Karpas-422 (cell line): ENCODE measurements at regions not wholly inside any gene's neighbourhood (a gene's known extent, or its start where the extent isn't known, plus 50 kb on each side); places are given as distances from the start of the nearest gene placed in this dataset.
"Not testable (repeated sequence)": the region's sequence is repeated elsewhere in the genome, so short reads cannot be mapped to it uniquely, and the experiment has no call there.

Source experiments
- DNase-seq: peaks from one replicate; pipeline ENCODE4 v3.0.0-alpha.2; 2015
- H2AFZ ChIP-seq: fragments of 200-600 bp; sonication (generic); 2 replicates; pipeline ENCODE4 v1.6.1; 2014; ENCODE audit warnings: antibody characterized with exemption, low read length, mixed read lengths
- H3K27ac ChIP-seq: fragments of 200-600 bp; sonication (generic); 2 replicates; pipeline ENCODE4 v1.5.1; 2014; ENCODE audit warnings: mild to moderate bottlenecking, low read length, moderate library complexity
- H3K27me3 ChIP-seq: fragments of 200-600 bp; sonication (generic); 2 replicates; pipeline ENCODE4 v1.6.1; 2014; ENCODE audit warnings: low read length, mixed read lengths
- H3K36me3 ChIP-seq: fragments of 200-600 bp; sonication (generic); 2 replicates; pipeline ENCODE4 v1.6.1; 2014; ENCODE audit warnings: low read length, mixed read lengths; ENCODE audit not compliant: insufficient read depth
- H3K4me1 ChIP-seq: fragments of 200-600 bp; sonication (generic); 2 replicates; pipeline ENCODE4 v1.6.1; 2014; ENCODE audit warnings: mild to moderate bottlenecking, low read length, mixed read lengths
- H3K4me2 ChIP-seq: fragments of 200-600 bp; sonication (generic); 2 replicates; pipeline ENCODE4 v1.6.1; 2014; ENCODE audit warnings: low read length, low read depth, mild to moderate bottlenecking; ENCODE audit not compliant: poor library complexity, severe bottlenecking
- H3K4me3 ChIP-seq: fragments of 200-600 bp; sonication (generic); 2 replicates; pipeline ENCODE4 v1.5.1; 2014; ENCODE audit warnings: mild to moderate bottlenecking, antibody characterized with exemption, low read length, mixed read lengths
- H3K79me2 ChIP-seq: fragments of 200-600 bp; sonication (generic); 2 replicates; pipeline ENCODE4 v1.6.1; 2014; ENCODE audit warnings: mild to moderate bottlenecking, low read length, mixed read lengths
- H3K9ac ChIP-seq: fragments of 200-600 bp; sonication (generic); 2 replicates; pipeline ENCODE4 v1.6.0; 2014; ENCODE audit warnings: low read length
- H3K9me2 ChIP-seq: fragments of 200-600 bp; sonication (generic), shearing (Covaris generic); replicated peaks from 2 replicates; pipeline ENCODE4 v1.6.0; 2014; ENCODE audit warnings: mild to moderate bottlenecking, low read length, moderate library complexity; ENCODE audit not compliant: insufficient read depth
- H3K9me3 ChIP-seq: fragments of 300-700, 200-600 bp; sonication (generic); 2 replicates; pipeline ENCODE4 v1.6.1; 2014; ENCODE audit warnings: low read length, mixed read lengths
- H4K20me1 ChIP-seq: fragments of 200-600 bp; sonication (generic); 2 replicates; pipeline ENCODE4 v1.6.1; 2014; ENCODE audit warnings: mild to moderate bottlenecking, antibody characterized with exemption, low read length, low read depth; ENCODE audit not compliant: insufficient read depth

- Histone ChIP-seq H3K36me3 (no peaks in the 10 kb centered on the region), H3K9ac (no peak overlapping the region; the same call in 1 of the 2 replicates), H3K4me1 (peaks cover 14% of the 10 kb centered on the region), H4K20me1 (no peaks in the 10 kb centered on the region), H3K79me2 (no peaks in the 10 kb centered on the region), H3K9me2 (no peaks in the 10 kb centered on the region), H3K4me3 (peak overlapping the region; percentile 30; the same call in 1 of the 2 replicates), H3K4me2 (peak overlapping the region; percentile 49), H3K27ac (no peak overlapping the region), H3K9me3 (no peaks in the 10 kb centered on the region), H3K27me3 (no peaks in the 10 kb centered on the region), H2AFZ (peak overlapping the region; percentile 57)
- peak; percentile 72 for DNase-seq
Observed at GRCh38 chr14:44453433-44454171, 53.5 kb downstream of the FSCB start.

GRCh38 chr14:44450232-44450631 lies 56.9 kb downstream of the FSCB start:
- H3K36me3 ChIP-seq, DNase-seq, H3K4me3 ChIP-seq, H3K9me3 ChIP-seq, H3K9me2 ChIP-seq, H2AFZ ChIP-seq, H3K4me2 ChIP-seq, H4K20me1 ChIP-seq, H3K9ac ChIP-seq, H3K27me3 ChIP-seq, H3K79me2 ChIP-seq, H3K27ac ChIP-seq: not testable (repeated sequence)
- H3K4me1 ChIP-seq: peaks cover 14% of the 10 kb centered on the region

- no peak overlapping the region for H3K27ac ChIP-seq
- no peak overlapping the region for H3K9ac ChIP-seq
- no peaks in the 10 kb centered on the region for H3K27me3 ChIP-seq
- no peaks in the 10 kb centered on the region for H4K20me1 ChIP-seq
- H3K4me1 ChIP-seq: peaks cover 14% of the 10 kb centered on the region
- DNase-seq: no peak
- no peaks in the 10 kb centered on the region for H3K79me2 ChIP-seq
- H2AFZ ChIP-seq: no peak overlapping the region
- H3K9me2 ChIP-seq: no peaks in the 10 kb centered on the region
- no peaks in the 10 kb centered on the region for H3K9me3 ChIP-seq
- H3K4me3 ChIP-seq: no peak overlapping the region
- H3K36me3 ChIP-seq: no peaks in the 10 kb centered on the region
- no peak overlapping the region for H3K4me2 ChIP-seq
Observed at GRCh38 chr14:44449680-44450079, 57.4 kb downstream of the FSCB start.

- Histone ChIP-seq H3K4me1 (peaks cover 10% of the 10 kb centered on the region), H3K4me3 (no peak overlapping the region), H3K4me2 (no peak overlapping the region), H3K27me3 (no peaks in the 10 kb centered on the region), H4K20me1 (no peaks in the 10 kb centered on the region), H3K36me3 (no peaks in the 10 kb centered on the region), H3K9ac (no peak overlapping the region), H3K9me3 (no peaks in the 10 kb centered on the region), H3K79me2 (no peaks in the 10 kb centered on the region), H2AFZ (no peak overlapping the region), H3K9me2 (no peaks in the 10 kb centered on the region), H3K27ac (no peak overlapping the region)
- no peak for DNase-seq
Observed at GRCh38 chr14:44448951-44449358, 58.1 kb downstream of the FSCB start.

- Histone ChIP-seq H3K4me3 (no peak overlapping the region), H3K27ac (no peak overlapping the region), H4K20me1 (no peaks in the 10 kb centered on the region), H3K9me2 (no peaks in the 10 kb centered on the region), H3K27me3 (no peaks in the 10 kb centered on the region), H2AFZ (no peak overlapping the region), H3K79me2 (no peaks in the 10 kb centered on the region), H3K9me3 (no peaks in the 10 kb centered on the region), H3K9ac (no peak overlapping the region), H3K36me3 (no peaks in the 10 kb centered on the region), H3K4me1 (no peaks in the 10 kb centered on the region), H3K4me2 (no peak overlapping the region)
- DNase-seq: no peak
Observed at GRCh38 chr14:44446965-44447364, 60.1 kb downstream of the FSCB start.

GRCh38 chr14:44444454-44444853 lies 62.6 kb downstream of the FSCB start:
- no peaks in the 10 kb centered on the region for H3K79me2 ChIP-seq
- no peaks in the 10 kb centered on the region for H4K20me1 ChIP-seq
- no peak overlapping the region for H2AFZ ChIP-seq
- H3K27ac ChIP-seq: no peak overlapping the region
- no peak overlapping the region for H3K4me2 ChIP-seq
- H3K27me3 ChIP-seq: no peaks in the 10 kb centered on the region
- no peaks in the 10 kb centered on the region for H3K36me3 ChIP-seq
- no peak for DNase-seq
- H3K9ac ChIP-seq: no peak overlapping the region
- H3K4me1 ChIP-seq: no peaks in the 10 kb centered on the region
- no peaks in the 10 kb centered on the region for H3K9me2 ChIP-seq
- no peaks in the 10 kb centered on the region for H3K9me3 ChIP-seq
- no peak overlapping the region for H3K4me3 ChIP-seq

GRCh38 chr14:44438936-44439335 lies 68.1 kb downstream of the FSCB start:
- H3K9me3 ChIP-seq: no peaks in the 10 kb centered on the region
- H3K4me1 ChIP-seq: no peaks in the 10 kb centered on the region
- H3K79me2 ChIP-seq: no peaks in the 10 kb centered on the region
- no peaks in the 10 kb centered on the region for H3K27me3 ChIP-seq
- no peak for DNase-seq
- H2AFZ ChIP-seq: no peak overlapping the region
- no peaks in the 10 kb centered on the region for H3K36me3 ChIP-seq
- H3K4me3 ChIP-seq: no peak overlapping the region
- no peaks in the 10 kb centered on the region for H3K9me2 ChIP-seq
- no peak overlapping the region for H3K9ac ChIP-seq
- H4K20me1 ChIP-seq: no peaks in the 10 kb centered on the region
- no peak overlapping the region for H3K27ac ChIP-seq
- no peak overlapping the region for H3K4me2 ChIP-seq

- no peaks in the 10 kb centered on the region for H3K27me3 ChIP-seq
- no peaks in the 10 kb centered on the region for H3K36me3 ChIP-seq
- no peak overlapping the region for H3K27ac ChIP-seq
- H3K4me3 ChIP-seq: no peak overlapping the region
- no peak overlapping the region for H3K4me2 ChIP-seq
- H4K20me1 ChIP-seq: no peaks in the 10 kb centered on the region
- no peak for DNase-seq
- H3K9me3 ChIP-seq: no peaks in the 10 kb centered on the region
- no peaks in the 10 kb centered on the region for H3K4me1 ChIP-seq
- no peaks in the 10 kb centered on the region for H3K79me2 ChIP-seq
- H3K9ac ChIP-seq: no peak overlapping the region
- H2AFZ ChIP-seq: no peak overlapping the region
- no peaks in the 10 kb centered on the region for H3K9me2 ChIP-seq
Observed at GRCh38 chr14:44438221-44438620, 68.9 kb downstream of the FSCB start.
